ENCODE measurements at regions not wholly inside any gene's neighbourhood (a gene's known extent, or its start where the extent isn't known, plus 50 kb on each side); places are given as distances from the start of the nearest gene placed in this dataset.

- Mint-ChIP-seq H3K27ac (no peak overlapping the region), H3K36me3 (ENCODE audit: low read depth) (no peaks in the 10 kb centered on the region), H3K4me1 (no peaks in the 10 kb centered on the region), H3K9me3 (no peaks in the 10 kb centered on the region), H3K4me3 (no peak overlapping the region), H3K27me3 (ENCODE audit: insufficient read depth) (no peaks in the 10 kb centered on the region)
- no peaks in the 10 kb centered on the region for H3K4me1 ChIP-seq (ENCODE audit: control insufficient read depth, insufficient read depth, low read length)
- no peaks in the 10 kb centered on the region for H3K36me3 ChIP-seq (ENCODE audit: control insufficient read depth, insufficient read depth, low read length)
- no peak for DNase-seq
- WGBS, 2 experiments (ENCODE audit: insufficient coverage in 1 of 2, insufficient read length in 1 of 2): 67 to 87% methylated on average over 1 of the region's 1 CpG
- no peaks in the 10 kb centered on the region for H3K9me3 ChIP-seq (ENCODE audit: control insufficient read depth, low read length)
- TF ChIP-seq CTCF (conservative IDR thresholded peaks at IDR 0.05): no peak
- no peak overlapping the region for H3K9ac ChIP-seq (ENCODE audit: extremely low read depth, low read length, poor library complexity, severe bottlenecking)
- H3K27me3 ChIP-seq (ENCODE audit: control insufficient read depth, insufficient read depth, low read length, poor library complexity, severe bottlenecking): no peaks in the 10 kb centered on the region
- H3K27ac ChIP-seq (ENCODE audit: low read depth, low read length): no peak overlapping the region
- no peak overlapping the region for H3K4me3 ChIP-seq (ENCODE audit: low read length)
Measured at GRCh38 chr7:49639068-49639593, 134.3 kb upstream of the VWC2 start.

- Histone ChIP-seq H3K9ac (ENCODE audit: extremely low read depth, low read length, poor library complexity, severe bottlenecking) (no peak overlapping the region), H3K4me1 (ENCODE audit: control insufficient read depth, insufficient read depth, low read length) (no peaks in the 10 kb centered on the region), H3K36me3 (ENCODE audit: control insufficient read depth, insufficient read depth, low read length) (no peaks in the 10 kb centered on the region), H3K4me3 (ENCODE audit: low read length) (no peak overlapping the region), H3K9me3 (ENCODE audit: control insufficient read depth, low read length) (no peaks in the 10 kb centered on the region), H3K27me3 (ENCODE audit: control insufficient read depth, insufficient read depth, low read length, poor library complexity, severe bottlenecking) (no peaks in the 10 kb centered on the region), H3K27ac (ENCODE audit: low read depth, low read length) (no peak overlapping the region)
- WGBS, 2 experiments (ENCODE audit: insufficient coverage in 1 of 2, insufficient read length in 1 of 2): 94 to 100% methylated on average over 1 to 2 of the region's 2 CpGs
- no peaks in the 10 kb centered on the region for H3K27me3 Mint-ChIP-seq (ENCODE audit: insufficient read depth)
- no peak overlapping the region for H3K4me3 Mint-ChIP-seq
- H3K4me1 Mint-ChIP-seq: no peaks in the 10 kb centered on the region
- TF ChIP-seq CTCF (conservative IDR thresholded peaks at IDR 0.05): no peak
- no peaks in the 10 kb centered on the region for H3K36me3 Mint-ChIP-seq (ENCODE audit: low read depth)
- H3K9me3 Mint-ChIP-seq: no peaks in the 10 kb centered on the region
- no peak for DNase-seq
- no peak overlapping the region for H3K27ac Mint-ChIP-seq
Measured at GRCh38 chr7:49639808-49640207, 133.6 kb upstream of the VWC2 start.

GRCh38 chr7:49643321-49643720 lies 130.1 kb upstream of the VWC2 start:
- Mint-ChIP-seq H3K4me1 (no peaks in the 10 kb centered on the region), H3K9me3 (peaks cover 1% of the 10 kb centered on the region), H3K27ac (no peak overlapping the region), H3K4me3 (no peak overlapping the region), H3K36me3 (ENCODE audit: low read depth) (no peaks in the 10 kb centered on the region), H3K27me3 (ENCODE audit: insufficient read depth) (no peaks in the 10 kb centered on the region)
- no peaks in the 10 kb centered on the region for H3K4me1 ChIP-seq (ENCODE audit: control insufficient read depth, insufficient read depth, low read length)
- WGBS, 2 experiments (ENCODE audit: insufficient coverage in 1 of 2, insufficient read length in 1 of 2): 70 to 85% methylated on average over 2 to 5 of the region's 5 CpGs
- no peak overlapping the region for H3K27ac ChIP-seq (ENCODE audit: low read depth, low read length)
- no peak overlapping the region for H3K4me3 ChIP-seq (ENCODE audit: low read length)
- no peak overlapping the region for H3K9ac ChIP-seq (ENCODE audit: extremely low read depth, low read length, poor library complexity, severe bottlenecking)
- no peaks in the 10 kb centered on the region for H3K27me3 ChIP-seq (ENCODE audit: control insufficient read depth, insufficient read depth, low read length, poor library complexity, severe bottlenecking)
- no peaks in the 10 kb centered on the region for H3K36me3 ChIP-seq (ENCODE audit: control insufficient read depth, insufficient read depth, low read length)
- DNase-seq: no peak
- H3K9me3 ChIP-seq (ENCODE audit: control insufficient read depth, low read length): no peaks in the 10 kb centered on the region
- no peak for TF ChIP-seq CTCF (conservative IDR thresholded peaks at IDR 0.05)
